Brain microvascular endothelial cell (primary cell): ENCODE measurements at regions not wholly inside any gene's neighbourhood (a gene's known extent, or its start where the extent isn't known, plus 50 kb on each side); places are given as distances from the start of the nearest gene placed in this dataset.
"Not testable (repeated sequence)": the region's sequence is repeated elsewhere in the genome, so short reads cannot be mapped to it uniquely, and the experiment has no call there.

Experiments used
- DNase-seq: peaks from one replicate; pipeline ENCODE4 v3.0.0-alpha.2; 2020
- H3K27ac ChIP-seq: fragments of 250-450 bp; sonication (Bioruptor Pico); 2 replicates; pipeline ENCODE4 v1.5.1; 2020; ENCODE audit warnings: mild to moderate bottlenecking, moderate library complexity
- H3K27me3 ChIP-seq: fragments of 250-450 bp; sonication (Bioruptor Pico); replicated peaks from 2 replicates; pipeline ENCODE4 v1.5.1; 2020; ENCODE audit warnings: mild to moderate bottlenecking
- H3K36me3 ChIP-seq: fragments of 250-450 bp; sonication (Bioruptor Pico); replicated peaks from 2 replicates; pipeline ENCODE4 v1.5.1; 2020; ENCODE audit warnings: mild to moderate bottlenecking
- H3K4me3 ChIP-seq: 2 replicates; pipeline ENCODE4 v1.5.1; 2011; ENCODE audit warnings: low read depth, mild to moderate bottlenecking, control low read depth, low read length, moderate library complexity
- CTCF ChIP-seq: IDR thresholded peaks from 2 replicates; pipeline ENCODE4 v1.5.1; 2011; ENCODE audit warnings: low read depth, mild to moderate bottlenecking, moderate library complexity, low read length, control low read depth, inconsistent platforms; ENCODE audit errors: missing control alignments
- in situ Hi-C: cut with HindIII; loops from 2 replicates; pipeline ENCODE4 v1.10.0; 2017; ENCODE audit warnings: low sequenced_read_pairs, low pct_ligation_motif_present

DNA sequence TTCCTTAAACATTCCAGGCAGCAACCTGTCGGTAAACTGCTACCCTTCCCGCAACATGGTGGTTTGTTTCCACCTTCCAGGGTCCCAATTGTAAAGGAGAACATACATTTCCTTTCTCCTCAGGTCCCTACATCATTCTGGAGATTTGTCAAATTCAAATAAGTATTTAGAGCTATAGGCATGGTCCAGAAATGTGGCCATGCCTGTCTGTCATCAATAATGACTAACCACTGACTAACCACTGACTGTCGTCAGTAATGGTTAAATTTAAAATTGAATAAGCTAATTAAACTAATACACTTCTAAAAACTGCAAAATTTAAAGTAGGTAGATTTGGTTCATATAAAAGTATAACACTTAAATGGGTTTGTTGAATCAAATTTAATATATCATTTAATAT is 984.0 kb upstream of the SLC39A10 start:
- DNase-seq = no peak
- in situ Hi-C loops = no loop called here
- Histone ChIP-seq H3K36me3 (no peaks in the 10 kb centered on the region), H3K27ac (no peak overlapping the region), H3K27me3 (no peaks in the 10 kb centered on the region), H3K4me3 (no peak overlapping the region)
- no peak for TF ChIP-seq CTCF

DNA sequence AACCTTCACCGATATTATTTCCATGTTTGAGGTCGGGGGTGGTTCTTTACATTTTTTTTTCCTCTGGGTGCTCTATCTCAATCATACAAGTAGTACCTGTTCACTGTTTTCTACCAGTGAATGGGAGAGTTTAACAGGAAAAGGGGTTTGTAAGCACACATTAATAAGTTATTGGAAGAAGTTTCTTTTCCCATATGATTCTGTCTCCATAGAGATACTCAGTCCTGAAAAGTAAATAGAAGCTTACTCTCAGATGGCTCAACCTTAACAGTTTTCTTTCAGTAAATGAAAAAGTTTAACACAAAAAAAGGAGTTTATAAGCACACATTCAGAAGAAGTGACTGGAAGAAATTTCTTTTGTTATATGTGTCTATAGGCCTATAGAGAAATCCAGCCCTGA is 995.6 kb upstream of the SLC39A10 start:
- in situ Hi-C loops = no loop called here
- no peaks in the 10 kb centered on the region for H3K36me3 ChIP-seq
- DNase-seq = no peak
- TF ChIP-seq CTCF = no peak
- H3K27ac ChIP-seq = no peak overlapping the region
- no peaks in the 10 kb centered on the region for H3K27me3 ChIP-seq
- no peak overlapping the region for H3K4me3 ChIP-seq

DNA sequence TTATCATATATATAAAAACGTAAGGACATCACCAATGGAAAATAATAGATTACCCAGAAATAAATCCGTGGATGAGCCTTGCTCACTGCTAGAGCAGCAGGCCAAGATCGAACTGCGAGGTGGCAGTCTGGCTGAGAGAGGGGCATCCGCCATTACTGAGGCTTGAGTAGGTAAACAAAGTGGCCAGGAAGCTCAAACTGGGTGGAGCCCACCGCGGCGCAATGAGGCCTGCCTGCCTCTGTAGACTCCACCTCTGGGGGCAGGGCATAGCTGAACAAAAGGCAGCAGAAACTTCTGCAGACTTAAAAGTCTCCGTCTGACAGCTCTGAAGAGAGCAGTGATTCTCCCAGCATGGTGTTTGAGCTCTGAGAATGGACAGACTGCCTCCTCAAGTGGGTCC is 1018.0 kb upstream of the SLC39A10 start:
- in situ Hi-C loops, H3K27me3 ChIP-seq: not testable (repeated sequence)

DNA sequence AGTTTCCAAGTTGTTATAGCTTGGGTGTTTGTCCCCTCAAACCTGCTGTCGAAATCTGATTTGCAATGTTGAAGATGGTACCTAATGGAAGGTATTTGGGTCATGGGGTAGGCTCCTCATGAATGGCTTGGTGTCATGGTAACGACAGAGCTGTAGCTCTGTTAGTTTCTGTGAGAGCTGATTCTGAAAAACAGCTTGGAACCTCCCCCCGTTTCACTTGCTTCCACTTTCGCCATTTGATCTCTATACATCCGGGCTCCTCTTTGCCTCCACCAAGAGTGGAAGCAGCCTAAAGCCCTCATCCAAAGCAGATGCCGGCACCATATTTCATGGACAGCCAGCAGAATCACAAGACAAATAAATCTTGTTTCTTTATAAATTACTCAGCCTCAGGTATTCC is 1035.1 kb upstream of the SLC39A10 start:
- no peak overlapping the region for H3K27ac ChIP-seq
- no peaks in the 10 kb centered on the region for H3K27me3 ChIP-seq
- in situ Hi-C loops = no loop called here
- DNase-seq = no peak
- no peak overlapping the region for H3K4me3 ChIP-seq
- TF ChIP-seq CTCF = no peak
- no peaks in the 10 kb centered on the region for H3K36me3 ChIP-seq

More for the DNA sequence above, 1018.0 kb upstream of the SLC39A10 start:
- not testable (repeated sequence) for H3K4me3 ChIP-seq, DNase-seq, H3K36me3 ChIP-seq, H3K27ac ChIP-seq

GRCh38 chr2:194619366-194619765 is 1037.7 kb upstream of the SLC39A10 start:
- in situ Hi-C loops = no loop called here
- DNase-seq = no peak
- H3K27ac ChIP-seq = no peak overlapping the region
- H3K27me3 ChIP-seq = no peaks in the 10 kb centered on the region
- no peak for TF ChIP-seq CTCF
- no peak overlapping the region for H3K4me3 ChIP-seq
- H3K36me3 ChIP-seq = no peaks in the 10 kb centered on the region

- H3K4me3 ChIP-seq = no peak overlapping the region
- TF ChIP-seq CTCF = no peak
- DNase-seq = no peak
- no peaks in the 10 kb centered on the region for H3K36me3 ChIP-seq
- H3K27me3 ChIP-seq = no peaks in the 10 kb centered on the region
- in situ Hi-C loops = no loop called here
- H3K27ac ChIP-seq = no peak overlapping the region
These were observed 1038.6 kb upstream of the SLC39A10 start for GRCh38 chr2:194618432-194618831.

DNA sequence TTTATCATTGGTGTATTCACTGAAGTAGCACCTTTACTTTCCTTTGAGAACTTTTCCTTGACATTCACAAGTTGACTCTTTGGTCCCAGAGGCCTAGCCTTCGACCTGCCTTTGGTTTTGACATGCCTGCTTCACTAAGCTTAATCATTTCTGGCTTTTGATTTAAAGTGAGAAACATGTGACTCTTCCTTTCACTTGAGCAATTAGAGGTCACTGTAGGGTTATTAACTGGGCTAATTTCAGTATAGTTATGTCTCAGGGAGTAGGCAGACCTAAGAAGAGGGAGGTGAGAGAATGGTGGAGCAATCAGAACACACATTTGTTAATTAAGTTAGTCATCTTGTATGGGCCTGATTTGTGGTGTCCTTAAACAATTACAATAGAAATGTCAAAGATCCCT is 1040.7 kb upstream of the SLC39A10 start:
- no peak overlapping the region for H3K27ac ChIP-seq
- no peaks in the 10 kb centered on the region for H3K36me3 ChIP-seq
- in situ Hi-C loops = no loop called here
- DNase-seq = no peak
- H3K4me3 ChIP-seq = no peak overlapping the region
- no peak for TF ChIP-seq CTCF
- H3K27me3 ChIP-seq = no peaks in the 10 kb centered on the region
